22Rv1 (cell line): ENCODE measurements at regions not wholly inside any gene's neighbourhood (a gene's known extent, or its start where the extent isn't known, plus 50 kb on each side); places are given as distances from the start of the nearest gene placed in this dataset.
"Not testable (repeated sequence)": the region's sequence is repeated elsewhere in the genome, so short reads cannot be mapped to it uniquely, and the experiment has no call there.

Source experiments
- H3K27ac ChIP-seq: fragments of 450-650 bp; 2 replicates; pipeline ENCODE4 v1.5.1; 2017
- ZFX ChIP-seq: fragments of 450-650 bp; IDR thresholded peaks from 2 replicates; pipeline ENCODE4 v1.6.1; 2017; ENCODE audit warnings: antibody characterized with exemption, borderline replicate concordance
- TF ChIP-seq, protein P1 (sequence below): fragments of 450-650 bp; IDR thresholded peaks from 2 replicates; pipeline ENCODE4 v1.5.1; 2017; ENCODE audit warnings: mild to moderate bottlenecking

DNA sequence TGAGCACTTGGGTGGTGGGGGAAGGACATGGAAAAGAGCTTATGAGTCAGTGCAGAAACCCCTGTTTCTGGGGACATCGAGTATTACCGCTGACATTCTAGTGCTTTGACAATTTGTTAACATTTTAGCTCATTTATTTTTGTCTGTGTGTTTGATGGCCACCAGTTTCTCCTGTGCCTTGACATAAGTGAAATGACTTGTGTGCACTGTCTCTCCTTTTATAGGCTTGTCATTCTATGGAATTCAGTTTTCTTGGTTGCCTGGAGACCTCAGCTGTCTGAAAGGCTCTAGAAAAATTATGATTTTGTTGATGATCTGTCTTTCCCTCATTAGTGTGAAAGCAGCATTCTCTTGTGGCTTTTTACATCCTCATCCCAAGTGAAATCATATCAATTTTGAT lies 190.0 kb upstream of the SMIM30 start:
- TF ChIP-seq, protein P1, sequence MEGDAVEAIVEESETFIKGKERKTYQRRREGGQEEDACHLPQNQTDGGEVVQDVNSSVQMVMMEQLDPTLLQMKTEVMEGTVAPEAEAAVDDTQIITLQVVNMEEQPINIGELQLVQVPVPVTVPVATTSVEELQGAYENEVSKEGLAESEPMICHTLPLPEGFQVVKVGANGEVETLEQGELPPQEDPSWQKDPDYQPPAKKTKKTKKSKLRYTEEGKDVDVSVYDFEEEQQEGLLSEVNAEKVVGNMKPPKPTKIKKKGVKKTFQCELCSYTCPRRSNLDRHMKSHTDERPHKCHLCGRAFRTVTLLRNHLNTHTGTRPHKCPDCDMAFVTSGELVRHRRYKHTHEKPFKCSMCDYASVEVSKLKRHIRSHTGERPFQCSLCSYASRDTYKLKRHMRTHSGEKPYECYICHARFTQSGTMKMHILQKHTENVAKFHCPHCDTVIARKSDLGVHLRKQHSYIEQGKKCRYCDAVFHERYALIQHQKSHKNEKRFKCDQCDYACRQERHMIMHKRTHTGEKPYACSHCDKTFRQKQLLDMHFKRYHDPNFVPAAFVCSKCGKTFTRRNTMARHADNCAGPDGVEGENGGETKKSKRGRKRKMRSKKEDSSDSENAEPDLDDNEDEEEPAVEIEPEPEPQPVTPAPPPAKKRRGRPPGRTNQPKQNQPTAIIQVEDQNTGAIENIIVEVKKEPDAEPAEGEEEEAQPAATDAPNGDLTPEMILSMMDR, result no peak
- TF ChIP-seq ZFX, result no peak
- no peak overlapping the region for H3K27ac ChIP-seq

DNA sequence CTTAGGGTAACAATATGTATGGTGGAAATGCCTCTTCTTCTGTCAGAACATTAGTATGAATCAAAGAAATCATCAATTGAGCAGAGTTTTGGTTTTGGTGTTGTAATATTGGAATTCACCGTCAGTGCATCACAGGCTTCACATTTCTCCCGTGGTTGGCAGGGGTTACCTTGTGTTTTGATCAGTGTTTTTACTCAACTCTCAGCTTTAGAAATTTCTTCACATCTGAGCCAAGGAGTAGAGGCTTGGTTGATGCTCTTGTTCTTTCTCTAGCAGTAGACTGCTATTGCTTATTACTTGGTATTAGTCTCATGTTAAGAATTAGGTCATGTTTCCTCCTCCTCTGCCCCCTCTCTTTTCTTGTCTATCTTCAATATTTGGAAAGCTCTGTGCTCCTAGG lies 188.8 kb upstream of the SMIM30 start:
- TF ChIP-seq, protein P1, result no peak
- no peak for TF ChIP-seq ZFX
- no peak overlapping the region for H3K27ac ChIP-seq

DNA sequence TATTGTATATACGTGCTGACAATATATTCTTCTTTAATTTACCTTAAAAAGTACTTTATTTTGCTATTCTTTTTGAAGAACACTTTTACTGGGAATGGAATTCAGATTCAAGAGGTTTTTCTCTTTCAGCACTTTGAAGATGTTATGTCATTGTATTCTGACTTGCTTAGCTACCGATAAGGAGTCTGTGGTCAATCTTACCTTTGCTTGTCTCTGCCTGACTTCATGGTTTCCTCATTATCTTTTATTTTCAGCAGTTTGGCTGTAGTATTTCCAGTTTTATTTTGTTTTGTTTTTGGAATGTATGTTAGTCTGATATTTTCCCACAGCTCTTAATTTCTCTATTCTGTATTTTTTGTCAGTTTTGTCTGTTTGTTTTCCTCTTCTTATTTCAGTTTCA lies 187.9 kb upstream of the SMIM30 start:
- TF ChIP-seq, protein P1, result no peak
- TF ChIP-seq ZFX, result no peak
- H3K27ac ChIP-seq, result no peak overlapping the region

DNA sequence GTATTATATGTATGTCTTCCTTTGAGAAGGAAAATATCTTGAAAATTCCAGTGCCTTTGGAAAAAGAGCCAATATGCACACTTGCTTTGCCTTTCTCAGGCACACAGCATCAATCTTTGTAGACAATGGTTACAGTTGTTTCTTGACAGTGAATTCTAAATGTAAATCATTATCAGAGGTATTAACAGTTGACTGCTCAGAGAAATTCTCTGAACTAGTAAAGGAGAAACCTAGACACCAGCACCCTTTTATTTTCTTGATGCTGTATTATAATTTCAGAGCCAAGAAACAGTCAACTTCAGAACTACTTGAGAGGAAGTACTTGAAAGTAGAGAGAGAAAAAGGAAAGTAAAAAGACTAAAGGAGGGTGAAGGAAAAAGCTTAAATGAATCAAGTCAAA lies 185.8 kb upstream of the SMIM30 start:
- no peak overlapping the region for H3K27ac ChIP-seq
- TF ChIP-seq, protein P1, result no peak
- TF ChIP-seq ZFX, result no peak

DNA sequence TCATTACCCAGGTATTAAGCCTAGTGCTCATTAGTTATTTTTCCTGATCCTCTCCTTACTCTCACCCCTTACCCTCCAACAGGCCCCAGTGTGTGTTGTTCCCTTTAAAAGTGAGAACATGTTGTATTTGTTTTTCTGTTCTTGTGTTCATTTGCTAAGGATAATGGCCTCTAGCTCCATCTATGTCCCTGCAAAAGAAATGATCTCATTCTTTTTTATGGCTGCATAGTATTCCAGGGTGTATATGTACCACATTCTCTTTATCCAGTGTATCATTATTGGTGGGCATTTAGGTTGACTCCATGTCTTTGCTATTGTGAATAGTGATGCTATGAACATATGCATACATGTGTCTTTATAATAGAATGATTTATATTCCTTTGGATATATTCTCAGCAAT lies 185.0 kb upstream of the SMIM30 start:
- not testable (repeated sequence) for H3K27ac ChIP-seq

DNA sequence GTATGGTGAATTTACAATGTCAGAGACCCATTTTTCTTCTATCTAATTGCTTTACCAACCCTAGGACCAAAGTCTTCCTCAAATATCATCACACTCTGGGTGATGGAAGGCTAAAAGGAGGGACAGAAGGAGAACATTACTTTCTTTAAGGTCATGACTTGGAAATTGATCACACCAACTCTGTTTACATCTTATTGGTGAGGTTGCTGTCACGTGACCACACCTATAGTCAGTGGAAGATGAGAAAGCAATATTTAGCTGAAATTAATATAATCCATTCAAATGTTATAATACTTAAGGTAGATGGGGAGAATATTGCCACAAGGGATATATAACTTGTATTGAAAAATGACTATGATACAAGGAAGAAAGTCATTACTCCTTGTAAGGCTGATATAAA lies 183.6 kb upstream of the SMIM30 start:
- H3K27ac ChIP-seq, result no peak overlapping the region
- TF ChIP-seq, protein P1, result no peak

DNA sequence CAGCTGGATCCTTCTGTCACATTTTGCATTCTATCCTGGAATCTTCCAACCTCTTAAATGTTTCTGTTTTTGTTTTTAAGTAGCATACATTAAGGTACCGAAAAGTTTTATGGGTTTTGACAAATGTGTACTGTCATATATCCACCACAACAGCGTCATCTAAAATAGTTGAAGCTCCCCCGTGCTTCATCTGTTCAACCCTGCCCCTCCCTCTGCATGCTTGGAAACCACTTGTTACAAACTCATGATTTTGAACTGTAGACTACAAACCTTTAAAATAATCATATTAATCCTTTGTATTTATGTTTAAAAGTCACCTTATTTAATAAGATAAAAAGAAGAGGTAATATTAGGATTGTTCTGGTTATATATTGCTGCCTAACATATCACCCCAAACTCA lies 182.8 kb upstream of the SMIM30 start:
- TF ChIP-seq, protein P1, result no peak
- TF ChIP-seq ZFX, result no peak
- no peak overlapping the region for H3K27ac ChIP-seq

DNA sequence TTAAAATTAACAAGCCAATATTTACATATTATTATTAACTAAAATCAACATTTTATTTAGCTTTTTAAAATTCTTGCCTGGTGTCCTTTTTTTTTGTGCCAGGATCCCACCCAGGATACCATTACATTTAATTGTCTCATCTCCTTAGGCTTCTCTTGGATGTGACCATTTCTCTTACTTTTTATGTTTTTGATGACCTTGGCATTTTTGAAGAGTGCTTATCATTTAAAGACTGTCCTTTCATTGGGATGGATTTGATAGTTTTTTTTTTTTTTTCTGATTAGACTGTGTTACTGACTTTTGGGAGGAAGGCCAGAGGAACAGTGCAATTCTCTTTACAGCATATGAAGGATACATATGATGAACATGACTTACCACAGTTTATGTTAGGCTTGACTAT lies 181.4 kb upstream of the SMIM30 start:
- no peak overlapping the region for H3K27ac ChIP-seq
- TF ChIP-seq, protein P1, result no peak
- no peak for TF ChIP-seq ZFX
